GM12864 (cell line): ENCODE measurements at regions not wholly inside any gene's neighbourhood (a gene's known extent, or its start where the extent isn't known, plus 50 kb on each side); places are given as distances from the start of the nearest gene placed in this dataset.

Source experiments
- DNase-seq: peaks from one replicate; pipeline ENCODE4 v3.0.0-alpha.2; 2011; ENCODE audit warnings: low read depth
- H3K4me3 ChIP-seq: 2 replicates; pipeline ENCODE4 v1.5.1; 2011; ENCODE audit warnings: mild to moderate bottlenecking, low read depth, low read length, control low read depth
- CTCF ChIP-seq: IDR thresholded peaks from 2 replicates; pipeline ENCODE4 v1.5.1; 2011; ENCODE audit warnings: low read depth, mild to moderate bottlenecking, moderate library complexity, low read length, control low read depth, inconsistent platforms; ENCODE audit errors: missing control alignments

GRCh38 chr11:45527898-45528297 is 137.5 kb downstream of the CHST1 start:
- no peak overlapping the region for H3K4me3 ChIP-seq
- no peak for TF ChIP-seq CTCF
- no peak for DNase-seq

GRCh38 chr11:45525393-45525792 is 140.0 kb downstream of the CHST1 start:
- DNase-seq, result no peak
- TF ChIP-seq CTCF, result no peak

GRCh38 chr11:45523760-45524159 is 141.7 kb downstream of the CHST1 start:
- H3K4me3 ChIP-seq, result no peak overlapping the region
- DNase-seq, result no peak
- no peak for TF ChIP-seq CTCF

More at GRCh38 chr11:45525393-45525792, 140.0 kb downstream of the CHST1 start:
- H3K4me3 ChIP-seq, result no peak overlapping the region

- no peak for DNase-seq
- no peak overlapping the region for H3K4me3 ChIP-seq
- TF ChIP-seq CTCF, result no peak
These were observed 146.4 kb downstream of the CHST1 start for GRCh38 chr11:45518833-45519535.

- no peak for DNase-seq
- no peak overlapping the region for H3K4me3 ChIP-seq
These were observed 147.1 kb downstream of the CHST1 start for GRCh38 chr11:45518141-45518832.

GRCh38 chr11:45517171-45517770 is 148.2 kb downstream of the CHST1 start:
- TF ChIP-seq CTCF, result no peak
- H3K4me3 ChIP-seq, result no peak overlapping the region
- DNase-seq, result no peak

More at GRCh38 chr11:45518141-45518832, 147.1 kb downstream of the CHST1 start:
- no peak for TF ChIP-seq CTCF
